GM12874 (cell line): ENCODE measurements at regions not wholly inside any gene's neighbourhood (a gene's known extent, or its start where the extent isn't known, plus 50 kb on each side); places are given as distances from the start of the nearest gene placed in this dataset.

Experiments used
- CTCF ChIP-seq: IDR thresholded peaks from 2 replicates; pipeline ENCODE4 v1.5.1; 2011; ENCODE audit warnings: low read depth, mild to moderate bottlenecking, control low read depth, low read length, moderate library complexity; ENCODE audit not compliant: insufficient read depth

- TF ChIP-seq CTCF, result no peak
Measured at GRCh38 chr7:130940907-130941306, 206.9 kb upstream of the KLF14 start.

GRCh38 chr7:130941322-130942210, 207.6 kb upstream of the KLF14 start:
- TF ChIP-seq CTCF, result no peak

GRCh38 chr7:130942211-130942964, 208.4 kb upstream of the KLF14 start:
- no peak for TF ChIP-seq CTCF

- no peak for TF ChIP-seq CTCF
Measured at GRCh38 chr7:130943336-130943901, 209.4 kb upstream of the KLF14 start.

- TF ChIP-seq CTCF, result no peak
Measured at GRCh38 chr7:130943981-130944380, 210.0 kb upstream of the KLF14 start.

GRCh38 chr7:130944997-130945396, 211.0 kb upstream of the KLF14 start:
- no peak for TF ChIP-seq CTCF

GRCh38 chr7:130945411-130945811, 211.4 kb upstream of the KLF14 start:
- TF ChIP-seq CTCF, result no peak
